Muscle of leg (tissue), 3 donors: ENCODE measurements at regions not wholly inside any gene's neighbourhood (a gene's known extent, or its start where the extent isn't known, plus 50 kb on each side); places are given as distances from the start of the nearest gene placed in this dataset.

Experiments
- DNase-seq: peaks from one replicate; pipeline ENCODE4 v3.0.0; 2013
- H3K27ac ChIP-seq: one replicate; pipeline ENCODE4 v1.5.1; 2013; ENCODE audit warnings: mild to moderate bottlenecking, low read length, control low read depth
- H3K27me3 ChIP-seq: one replicate; pipeline ENCODE4 v1.6.1; 2013; ENCODE audit warnings: low read length; ENCODE audit not compliant: control insufficient read depth, insufficient read depth
- H3K36me3 ChIP-seq: one replicate; pipeline ENCODE4 v1.6.1; 2013; ENCODE audit warnings: low read length; ENCODE audit not compliant: control insufficient read depth, insufficient read depth
- H3K4me1 ChIP-seq: one replicate; pipeline ENCODE4 v1.6.1; 2013; ENCODE audit warnings: low read length; ENCODE audit not compliant: control insufficient read depth, insufficient read depth
- H3K4me3 ChIP-seq: one replicate; pipeline ENCODE4 v1.5.1; 2013; ENCODE audit warnings: low read length, control low read depth
- H3K9me3 ChIP-seq: replicated peaks from 2 replicates; pipeline ENCODE4 v1.6.1; 2013; ENCODE audit warnings: low read depth, low read length; ENCODE audit not compliant: control insufficient read depth
- WGBS: methylation state at CpG from one replicate; pipeline ENCODE4 v1.1.5; 2013; ENCODE audit warnings: missing lambda C conversion rate; ENCODE audit not compliant: insufficient coverage; 5-methylcytosine and 5-hydroxymethylcytosine counted together

GRCh38 chr5:7225826-7226225 is 170.1 kb upstream of the ADCY2 start:
- DNase-seq = no peak
- Histone ChIP-seq H3K27ac (no peak overlapping the region), H3K4me1 (no peaks in the 10 kb centered on the region), H3K9me3 (peaks cover 2% of the 10 kb centered on the region), H3K4me3 (no peak overlapping the region), H3K36me3 (no peaks in the 10 kb centered on the region), H3K27me3 (no peaks in the 10 kb centered on the region)
- WGBS = 39% methylated on average over 5 of the region's 5 CpGs

- DNase-seq = peak; percentile 75
- Histone ChIP-seq H3K27ac (no peak overlapping the region), H3K36me3 (no peaks in the 10 kb centered on the region), H3K27me3 (no peaks in the 10 kb centered on the region), H3K4me3 (no peak overlapping the region), H3K4me1 (no peaks in the 10 kb centered on the region), H3K9me3 (no peaks in the 10 kb centered on the region)
- WGBS = 40% methylated on average over 7 of the region's 10 CpGs
These were observed 153.7 kb upstream of the ADCY2 start for GRCh38 chr5:7242118-7242710.

- no peak overlapping the region for H3K4me3 ChIP-seq
- no peaks in the 10 kb centered on the region for H3K27me3 ChIP-seq
- WGBS = 52% methylated on average over 3 of the region's 3 CpGs
- no peaks in the 10 kb centered on the region for H3K36me3 ChIP-seq
- H3K9me3 ChIP-seq = no peaks in the 10 kb centered on the region
- no peaks in the 10 kb centered on the region for H3K4me1 ChIP-seq
- no peak for DNase-seq
- no peak overlapping the region for H3K27ac ChIP-seq
These were observed 151.7 kb upstream of the ADCY2 start for GRCh38 chr5:7244208-7244607.

- no peak overlapping the region for H3K4me3 ChIP-seq
- H3K27ac ChIP-seq = no peak overlapping the region
- no peaks in the 10 kb centered on the region for H3K4me1 ChIP-seq
- H3K36me3 ChIP-seq = no peaks in the 10 kb centered on the region
- no peaks in the 10 kb centered on the region for H3K9me3 ChIP-seq
- H3K27me3 ChIP-seq = no peaks in the 10 kb centered on the region
- DNase-seq = no peak
- no CpG with 5 or more reads among the region's 2 CpGs for WGBS
These were observed 150.8 kb upstream of the ADCY2 start for GRCh38 chr5:7245121-7245651.

- Histone ChIP-seq H3K27ac (no peak overlapping the region), H3K4me3 (no peak overlapping the region), H3K4me1 (no peaks in the 10 kb centered on the region), H3K36me3 (no peaks in the 10 kb centered on the region), H3K9me3 (no peaks in the 10 kb centered on the region), H3K27me3 (no peaks in the 10 kb centered on the region)
- DNase-seq = no peak
- 80% methylated on average over 1 of the region's 1 CpG for WGBS
These were observed 149.7 kb upstream of the ADCY2 start for GRCh38 chr5:7246287-7246686.

GRCh38 chr5:7250004-7250403 is 145.9 kb upstream of the ADCY2 start:
- no peak overlapping the region for H3K4me3 ChIP-seq
- H3K27me3 ChIP-seq = no peaks in the 10 kb centered on the region
- no peak for DNase-seq
- no peak overlapping the region for H3K27ac ChIP-seq
- H3K4me1 ChIP-seq = no peaks in the 10 kb centered on the region
- H3K9me3 ChIP-seq = no peaks in the 10 kb centered on the region
- 80% methylated on average over 1 of the region's 2 CpGs for WGBS
- H3K36me3 ChIP-seq = no peaks in the 10 kb centered on the region

- no peaks in the 10 kb centered on the region for H3K27me3 ChIP-seq
- H3K9me3 ChIP-seq = no peaks in the 10 kb centered on the region
- H3K27ac ChIP-seq = no peak overlapping the region
- no CpG with 5 or more reads among the region's 3 CpGs for WGBS
- no peaks in the 10 kb centered on the region for H3K4me1 ChIP-seq
- no peak overlapping the region for H3K4me3 ChIP-seq
- no peaks in the 10 kb centered on the region for H3K36me3 ChIP-seq
- no peak for DNase-seq
These were observed 145.3 kb upstream of the ADCY2 start for GRCh38 chr5:7250611-7251010.

GRCh38 chr5:7251132-7251531 is 144.8 kb upstream of the ADCY2 start:
- Histone ChIP-seq H3K4me1 (no peaks in the 10 kb centered on the region), H3K27me3 (no peaks in the 10 kb centered on the region), H3K4me3 (no peak overlapping the region), H3K27ac (no peak overlapping the region), H3K9me3 (no peaks in the 10 kb centered on the region), H3K36me3 (no peaks in the 10 kb centered on the region)
- WGBS = no CpG with 5 or more reads among the region's 4 CpGs
- DNase-seq = peak; percentile 12

- no peak overlapping the region for H3K27ac ChIP-seq
- no peaks in the 10 kb centered on the region for H3K27me3 ChIP-seq
- no peak overlapping the region for H3K4me3 ChIP-seq
- WGBS = 18% methylated on average over 5 of the region's 6 CpGs
- no peaks in the 10 kb centered on the region for H3K36me3 ChIP-seq
- no peaks in the 10 kb centered on the region for H3K4me1 ChIP-seq
- no peaks in the 10 kb centered on the region for H3K9me3 ChIP-seq
- peak; percentile 27 for DNase-seq
These were observed 134.9 kb upstream of the ADCY2 start for GRCh38 chr5:7261049-7261448.

- Histone ChIP-seq H3K4me1 (no peaks in the 10 kb centered on the region), H3K36me3 (no peaks in the 10 kb centered on the region), H3K4me3 (no peak overlapping the region), H3K27me3 (no peaks in the 10 kb centered on the region), H3K9me3 (no peaks in the 10 kb centered on the region), H3K27ac (no peak overlapping the region)
- no CpG with 5 or more reads among the region's 2 CpGs for WGBS
- DNase-seq = no peak
These were observed 134.0 kb upstream of the ADCY2 start for GRCh38 chr5:7261900-7262299.
